ENCODE measurements at regions not wholly inside any gene's neighbourhood (a gene's known extent, or its start where the extent isn't known, plus 50 kb on each side); places are given as distances from the start of the nearest gene placed in this dataset.

DNA sequence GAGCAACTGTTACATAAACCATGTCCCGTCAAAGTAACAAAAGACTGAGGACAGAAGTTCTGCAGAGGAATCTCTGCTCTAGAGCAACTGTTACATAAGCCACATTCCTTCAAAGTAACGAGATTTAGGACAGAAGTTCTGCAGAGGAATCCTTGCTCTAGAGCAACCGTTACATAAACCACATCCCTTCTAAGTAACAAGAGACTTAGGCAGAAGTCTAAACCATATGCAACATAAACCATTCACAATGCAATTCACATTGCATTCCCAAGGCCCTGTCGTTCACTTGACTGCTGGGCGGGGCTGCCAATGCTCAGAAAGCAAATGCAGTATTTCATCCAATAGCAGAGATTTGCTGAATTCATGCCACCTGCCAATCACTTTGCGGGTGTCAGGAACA lies 124.4 kb upstream of the PUDP start:
- DNase-seq (ENCODE audit: low read depth) = no peak

DNA sequence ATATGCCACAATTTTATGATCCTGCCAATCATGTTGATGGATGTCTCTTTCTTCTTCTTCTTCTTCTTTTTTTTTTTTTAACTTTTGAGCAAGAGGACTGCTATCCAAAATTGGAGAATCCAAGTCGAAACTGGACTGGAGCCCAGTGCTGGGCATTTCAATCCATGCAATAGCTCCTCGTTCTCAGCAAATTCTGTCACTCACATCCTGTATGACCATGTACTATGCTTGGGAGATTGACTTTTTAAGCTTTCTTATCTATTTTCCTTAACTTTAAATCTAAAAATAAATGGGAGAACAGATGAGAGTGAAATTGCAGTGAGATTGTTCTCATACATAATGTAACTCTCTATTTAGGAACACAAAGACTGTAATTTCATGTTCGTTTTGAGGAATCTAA lies 123.0 kb upstream of the PUDP start:
- DNase-seq (ENCODE audit: low read depth) = no peak

GRCh38 chrX:7269991-7270390 lies 122.0 kb upstream of the PUDP start:
- DNase-seq (ENCODE audit: low read depth) = peak; percentile 2

DNA sequence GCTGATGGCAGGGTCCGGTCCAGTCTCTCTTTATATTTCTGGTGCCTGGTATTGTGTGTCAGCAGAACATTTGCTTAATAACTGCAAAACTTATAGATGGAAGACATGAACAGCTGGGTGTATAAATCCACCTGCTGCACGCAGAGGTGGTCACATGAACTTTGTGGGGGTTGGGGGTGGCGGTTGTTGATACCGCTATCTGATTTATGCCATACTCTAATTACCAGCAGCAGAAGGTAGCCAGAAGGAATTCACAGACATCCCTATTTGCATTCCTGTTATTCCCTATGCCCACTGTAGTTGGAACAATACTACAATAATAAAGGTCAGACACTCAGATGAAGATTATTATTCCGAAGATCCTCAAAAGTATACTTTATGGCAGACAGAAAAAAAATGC lies 121.6 kb upstream of the PUDP start:
- DNase-seq (ENCODE audit: low read depth) = no peak

DNA sequence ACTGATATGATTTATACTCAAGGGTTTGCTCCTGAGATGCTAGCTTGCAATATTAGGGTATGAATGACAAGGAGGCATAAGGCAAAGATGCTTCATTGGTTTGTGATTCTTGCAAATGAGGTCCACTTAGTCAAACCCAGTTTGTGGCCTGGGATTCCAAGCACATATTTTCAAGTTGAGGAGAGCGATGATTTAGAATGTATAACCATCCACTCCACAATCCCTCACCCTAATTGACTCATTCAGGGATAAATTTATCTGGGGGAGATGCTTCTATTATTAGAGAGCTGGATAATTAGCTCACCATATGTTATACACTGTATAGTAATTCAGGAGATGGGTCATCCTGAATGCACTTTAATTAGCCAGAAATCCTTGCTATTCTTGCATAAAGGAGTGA lies 118.3 kb upstream of the PUDP start:
- no peak for DNase-seq (ENCODE audit: low read depth)

DNA sequence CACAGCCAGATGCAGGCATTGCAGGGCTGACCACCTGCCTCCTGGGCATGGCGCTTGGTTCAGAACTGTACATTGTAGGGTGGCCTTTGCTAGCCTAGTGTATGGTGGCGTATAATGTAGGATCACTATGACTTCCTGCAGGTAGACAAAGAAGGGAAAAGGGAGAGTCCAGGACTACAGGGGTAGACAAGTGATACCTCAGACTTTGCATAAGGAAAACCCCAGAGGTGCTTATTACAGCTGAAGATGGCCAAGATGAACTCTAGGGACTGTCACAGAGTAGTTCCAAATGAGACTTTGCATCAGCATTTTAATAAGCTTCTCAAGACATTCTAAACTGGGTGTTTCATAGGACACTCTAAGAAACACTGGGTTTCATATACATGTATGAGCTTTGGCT lies 116.4 kb upstream of the PUDP start:
- no peak for DNase-seq (ENCODE audit: low read depth)

DNA sequence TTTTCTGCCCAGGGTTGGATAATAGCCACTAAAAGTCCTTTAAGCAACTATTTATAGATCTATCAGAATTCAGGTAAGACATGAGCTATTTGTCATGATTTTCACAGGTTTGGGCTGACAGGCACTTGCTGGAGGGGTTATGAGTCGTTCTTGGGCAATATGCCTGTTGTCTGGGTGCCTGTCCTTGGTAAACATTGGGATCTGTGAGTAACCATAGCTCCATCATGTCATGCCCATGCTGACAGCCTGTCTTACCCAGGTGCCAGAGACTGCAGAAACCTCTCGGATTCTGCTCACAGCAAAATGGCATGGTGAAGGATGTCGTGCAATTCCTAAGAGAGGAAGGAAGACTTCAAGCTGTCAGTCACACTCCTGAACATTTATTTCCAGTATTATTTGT lies 116.0 kb upstream of the PUDP start:
- DNase-seq (ENCODE audit: low read depth) = peak; percentile 13

DNA sequence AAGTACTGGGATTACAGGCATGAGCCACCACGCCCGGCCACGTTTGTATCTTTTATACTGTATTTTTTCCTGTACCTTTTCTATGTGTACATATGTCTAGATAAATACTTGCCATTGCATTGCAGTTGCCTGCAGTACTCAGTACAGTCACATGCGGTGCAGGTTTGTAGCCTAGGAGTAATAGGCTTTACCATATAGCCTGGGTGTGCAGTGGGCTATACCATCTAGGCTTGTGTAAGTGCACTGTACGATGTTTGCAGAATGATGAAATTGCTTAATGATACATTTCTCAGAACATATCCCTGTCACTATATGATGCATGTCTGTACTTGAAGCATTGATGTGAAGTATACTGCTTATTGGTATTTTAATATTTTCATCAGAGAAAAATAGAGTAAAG lies 115.4 kb upstream of the PUDP start:
- DNase-seq (ENCODE audit: low read depth) = no peak

GRCh38 chrX:7262551-7262950 lies 114.6 kb upstream of the PUDP start:
- no peak for DNase-seq (ENCODE audit: low read depth)

DNA sequence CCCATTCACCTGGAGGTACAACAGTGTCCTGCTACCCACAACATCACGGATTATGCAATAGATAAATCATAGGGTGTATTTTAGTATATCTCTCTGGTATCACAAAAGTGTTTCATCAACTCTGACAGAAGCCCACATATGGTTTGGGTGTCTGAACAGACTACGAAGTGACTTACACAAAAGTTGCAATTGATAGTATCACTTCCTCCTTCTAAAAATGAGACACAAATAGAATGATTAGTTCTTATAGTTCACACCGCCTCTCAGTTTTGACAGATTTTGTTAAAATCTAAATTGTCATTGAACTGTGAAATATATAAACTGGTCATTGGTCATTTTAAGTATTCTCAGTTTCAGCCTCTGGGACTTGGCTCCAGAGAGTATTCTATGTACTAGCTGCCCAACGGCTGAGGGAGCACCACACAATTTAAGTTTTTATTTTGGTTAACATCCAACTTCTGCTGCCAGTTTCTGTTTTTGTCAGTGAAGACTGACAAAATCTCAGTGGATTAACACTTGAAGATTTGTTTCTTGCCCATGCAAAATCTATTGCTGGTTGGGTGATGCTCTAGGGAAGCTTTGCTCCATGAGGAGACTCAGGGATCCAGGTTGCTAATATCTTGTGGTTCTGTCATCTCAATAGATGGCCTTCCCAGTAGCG lies 113.8 kb upstream of the PUDP start:
- no peak for DNase-seq (ENCODE audit: low read depth)

DNA sequence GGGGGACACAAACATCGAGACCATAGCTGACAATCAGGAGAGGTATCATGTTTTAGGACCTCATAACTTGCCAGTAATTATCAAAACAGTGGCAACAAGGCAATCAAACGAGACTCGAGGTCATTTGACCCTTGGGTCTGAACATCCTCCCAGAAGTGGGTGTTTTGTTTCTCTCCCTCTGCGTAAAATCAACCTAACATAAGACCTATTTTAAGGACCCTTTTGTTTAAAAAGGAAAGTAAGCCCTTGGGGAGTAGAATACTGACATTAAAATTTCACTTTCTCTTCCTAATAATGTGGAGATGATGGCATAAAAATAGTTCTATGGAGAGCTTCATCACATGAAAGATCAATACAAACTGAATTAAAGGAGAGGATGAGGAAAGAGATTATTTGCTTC lies 106.2 kb upstream of the PUDP start:
- DNase-seq (ENCODE audit: low read depth) = no peak

DNA sequence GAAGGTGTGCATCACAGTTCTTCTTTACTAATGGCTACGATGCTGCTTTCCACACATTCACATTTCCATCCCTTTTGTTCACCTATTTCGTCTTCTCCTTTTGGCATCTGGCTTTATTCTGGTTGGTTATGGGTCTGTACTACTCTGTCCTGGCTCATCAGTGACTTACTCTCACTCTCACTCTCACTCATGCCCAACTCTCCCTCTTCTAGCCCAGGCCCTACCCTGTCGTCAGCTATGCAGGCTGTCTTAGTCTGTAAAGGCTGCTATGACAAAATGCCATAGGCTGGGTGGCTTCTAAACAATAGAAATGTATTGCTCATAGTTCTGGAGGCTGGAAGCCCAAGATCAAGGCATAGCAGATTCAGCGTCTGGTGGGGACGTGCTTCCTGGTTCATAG lies 105.6 kb upstream of the PUDP start:
- no peak for DNase-seq (ENCODE audit: low read depth)

GRCh38 chrX:7252013-7252610 lies 104.2 kb upstream of the PUDP start:
- DNase-seq (ENCODE audit: low read depth) = no peak

DNA sequence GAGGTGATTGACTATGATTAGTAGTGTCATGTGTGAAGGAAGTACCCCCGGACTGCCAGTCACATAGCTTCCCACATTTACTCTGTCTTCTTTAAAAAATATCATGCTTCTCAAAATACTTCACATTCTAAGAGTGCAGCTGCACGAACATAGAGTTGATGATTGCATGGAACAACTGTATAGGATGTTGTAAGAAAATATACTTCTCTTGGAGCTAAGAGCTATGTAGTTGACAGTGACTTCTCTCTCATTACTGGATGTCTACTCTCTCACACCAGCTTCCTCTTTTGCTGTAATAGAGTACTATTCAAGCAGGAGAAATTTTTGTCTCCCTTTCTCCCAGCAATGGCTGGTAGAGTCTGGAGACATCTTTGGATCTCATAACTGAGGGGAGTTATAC lies 99.4 kb upstream of the PUDP start:
- no peak for DNase-seq (ENCODE audit: low read depth)

DNA sequence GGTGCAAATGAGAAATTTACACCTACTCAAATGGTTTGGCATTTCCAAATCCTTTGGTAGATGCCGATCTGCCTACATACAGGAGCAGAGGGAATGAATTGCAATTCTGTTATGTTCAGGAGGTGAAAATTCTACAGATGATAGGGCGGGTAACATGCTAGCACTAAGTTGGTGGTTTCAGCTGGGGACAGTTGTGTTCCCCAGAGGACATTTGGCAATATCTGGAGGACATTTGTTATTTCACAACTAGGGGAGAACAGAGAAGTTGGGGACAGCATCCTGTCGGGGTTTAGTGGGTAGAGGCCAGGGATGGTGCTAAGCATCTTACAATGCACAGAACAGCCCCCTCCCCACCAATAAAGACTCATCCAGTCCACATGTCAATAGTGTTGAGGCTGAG lies 96.5 kb upstream of the PUDP start:
- DNase-seq (ENCODE audit: low read depth) = no peak

- DNase-seq (ENCODE audit: low read depth) = no peak
These were observed 94.7 kb upstream of the PUDP start for GRCh38 chrX:7242613-7243012.

DNA sequence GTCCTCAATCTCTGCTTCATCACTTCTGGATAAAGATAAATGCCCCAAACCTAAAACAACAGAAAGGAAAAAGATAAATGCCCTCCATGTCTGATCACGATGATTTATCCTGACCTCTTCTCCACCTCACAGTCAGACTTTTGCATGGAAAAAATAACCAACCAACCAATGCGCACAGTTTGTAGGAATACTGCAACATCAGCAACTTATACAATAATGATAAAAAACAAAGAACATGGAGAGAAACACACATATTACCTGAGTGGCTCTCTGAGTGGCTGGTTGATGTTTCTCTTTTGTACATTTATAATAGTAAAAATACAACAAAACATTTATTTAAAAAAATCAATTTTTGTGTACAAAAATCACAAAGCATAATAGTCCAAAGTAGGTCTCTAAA lies 93.0 kb upstream of the PUDP start:
- no peak for DNase-seq (ENCODE audit: low read depth)

DNA sequence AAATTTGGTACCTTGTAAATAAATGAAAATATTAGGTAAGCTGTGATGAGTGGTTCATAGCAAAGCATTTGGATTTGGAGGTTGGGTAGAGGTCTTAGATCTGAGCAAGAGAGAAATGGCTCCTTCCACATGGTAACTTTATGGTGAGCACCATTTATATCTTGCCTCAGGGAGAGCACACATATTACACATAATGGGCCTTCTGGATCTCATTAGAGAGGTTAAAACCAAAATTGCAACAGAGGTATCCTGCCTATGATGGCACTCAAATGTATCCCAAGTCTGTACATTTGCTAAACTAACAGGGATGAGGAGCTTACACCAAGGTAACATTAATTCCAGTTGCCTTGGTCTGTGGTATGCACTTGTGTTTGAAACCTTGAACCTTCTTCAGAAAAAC lies 87.1 kb upstream of the PUDP start:
- DNase-seq (ENCODE audit: low read depth) = no peak

GRCh38 chrX:7233580-7234406 lies 85.8 kb upstream of the PUDP start:
- DNase-seq (ENCODE audit: low read depth) = no peak

DNA sequence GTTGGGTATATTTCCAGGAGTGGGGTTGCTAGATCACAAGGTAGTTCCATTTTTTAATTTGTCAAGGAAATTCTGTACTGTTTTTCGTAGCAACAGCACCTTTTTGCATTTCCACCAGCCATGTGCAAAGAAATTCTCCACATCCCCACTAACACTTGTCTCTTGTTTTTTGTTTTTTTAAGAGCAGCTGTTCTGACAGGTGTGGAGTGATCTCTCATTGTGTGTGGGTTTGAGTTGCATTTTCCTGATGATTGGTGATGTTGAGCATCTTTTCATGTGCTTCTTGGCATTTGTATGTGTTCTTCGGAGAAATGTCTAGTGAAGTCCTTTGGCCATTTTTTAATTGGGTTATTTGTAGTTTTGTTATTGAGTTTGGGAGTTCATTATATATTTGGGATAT lies 80.3 kb upstream of the PUDP start:
- no peak for DNase-seq (ENCODE audit: low read depth)

DNA sequence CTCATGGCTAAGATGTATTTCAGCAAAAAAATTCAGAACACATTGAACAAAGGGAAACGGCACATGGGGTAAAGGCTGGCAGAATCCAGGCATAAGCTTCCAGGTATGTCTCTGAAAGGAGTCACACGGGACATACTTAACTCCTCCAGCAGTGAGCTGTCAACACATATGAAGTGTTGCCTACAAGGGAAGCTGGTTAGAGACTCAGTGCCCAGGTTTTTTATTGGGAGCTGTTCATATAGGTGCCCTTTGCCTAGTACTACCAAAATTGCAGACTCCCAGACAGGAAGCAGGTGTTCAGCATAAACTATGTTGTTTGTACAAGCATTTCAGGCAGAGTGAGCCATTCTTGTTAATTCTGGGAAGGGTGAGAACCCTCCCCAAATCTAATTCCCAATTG lies 77.4 kb upstream of the PUDP start:
- DNase-seq (ENCODE audit: low read depth) = no peak

GRCh38 chrX:7223271-7223670 lies 75.3 kb upstream of the PUDP start:
- DNase-seq (ENCODE audit: low read depth) = no peak

DNA sequence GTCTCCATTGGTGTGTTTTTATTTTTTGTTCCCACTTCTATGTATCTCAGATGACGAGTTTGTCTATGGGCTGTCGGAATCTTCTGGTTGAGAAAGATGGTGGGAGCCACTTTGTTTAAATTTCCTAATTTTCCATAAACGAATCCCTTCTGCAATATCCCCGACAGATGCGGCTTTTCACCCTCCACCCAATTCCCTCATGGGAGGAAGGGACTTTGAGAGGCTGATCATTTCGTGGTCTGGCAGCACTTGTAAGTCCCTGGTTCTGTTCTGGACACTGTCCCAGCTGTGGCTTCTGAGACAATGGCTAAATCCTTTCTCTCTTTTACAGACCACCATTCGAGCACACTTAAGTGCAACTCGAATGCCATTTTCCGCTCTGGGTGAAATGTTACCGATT lies 72.2 kb upstream of the PUDP start:
- DNase-seq (ENCODE audit: low read depth) = no peak
